Calu3 (cell line): ENCODE measurements at regions not wholly inside any gene's neighbourhood (a gene's known extent, or its start where the extent isn't known, plus 50 kb on each side); places are given as distances from the start of the nearest gene placed in this dataset.

Experiments
- BruUV-seq: library from RNA; stranded (reverse); fragments of 400-500 nt; replicated peaks from 2 replicates; lab custom pipeline; 2021; lab: Mats Ljungman, UMichigan
- CTCF ChIA-PET: fragments of 300-600 bp; sonication (Branson Sonifier 250); formaldehyde crosslinking; loops from one replicate; lab custom pipeline; 2022; ENCODE audit warnings: antibody characterized with exemption; lab: Charles Lee
- DNase-seq: peaks from one replicate; pipeline ENCODE4 v3.0.0; 2022
- H3K27ac Mint-ChIP-seq: one replicate; pipeline ENCODE4 v1.8.0; 2022; ENCODE audit warnings: mixed read lengths; ENCODE audit not compliant: unreplicated experiment
- H3K27me3 Mint-ChIP-seq: one replicate; pipeline ENCODE4 v1.8.0; 2022; ENCODE audit warnings: mixed read lengths; ENCODE audit not compliant: unreplicated experiment
- H3K36me3 Mint-ChIP-seq: one replicate; pipeline ENCODE4 v1.8.0; 2022; ENCODE audit warnings: mild to moderate bottlenecking, moderate library complexity, mixed read lengths; ENCODE audit not compliant: insufficient read depth, unreplicated experiment
- H3K4me1 Mint-ChIP-seq: one replicate; pipeline ENCODE4 v1.8.0; 2022; ENCODE audit warnings: mild to moderate bottlenecking, low read depth, mixed read lengths; ENCODE audit not compliant: unreplicated experiment
- H3K4me3 Mint-ChIP-seq: one replicate; pipeline ENCODE4 v1.8.0; 2022; ENCODE audit warnings: mild to moderate bottlenecking, low read depth, moderate library complexity, mixed read lengths; ENCODE audit not compliant: unreplicated experiment
- H3K9me3 Mint-ChIP-seq: one replicate; pipeline ENCODE4 v1.8.0; 2022; ENCODE audit warnings: low read depth, mixed read lengths; ENCODE audit not compliant: unreplicated experiment
- intact Hi-C: fragments of 100-400 bp; cut with micrococcal nuclease; formaldehyde crosslinking; loops from one replicate; pipeline ENCODE4 v1.10.0; 2022; ENCODE audit not compliant: unreplicated experiment
- TF ChIP-seq, protein P1 (sequence below): fragments of 200-600 bp; IDR thresholded peaks from one replicate; pipeline ENCODE4 v1.8.0; 2022; ENCODE audit warnings: antibody characterized with exemption; ENCODE audit not compliant: unreplicated experiment

DNA sequence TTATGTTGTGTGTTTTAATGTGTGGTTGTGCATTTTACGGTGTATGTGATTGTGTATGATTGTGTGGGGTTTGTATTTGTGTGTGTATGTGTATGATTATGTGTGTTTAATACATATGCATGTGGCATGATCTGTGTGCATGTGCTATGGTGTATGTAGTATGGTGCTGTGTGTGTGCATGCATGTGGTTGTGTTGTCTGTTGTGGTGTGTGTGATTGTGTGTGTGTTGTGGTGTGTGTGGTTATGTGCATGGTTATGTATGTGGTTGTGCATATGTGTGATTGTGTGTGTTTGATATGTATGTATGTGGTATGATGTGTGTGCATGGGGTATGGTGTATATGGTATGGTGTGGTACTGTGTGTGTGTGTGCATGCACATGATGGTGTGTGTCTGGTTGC, 148.1 kb upstream of the AGAP1 start:
- CTCF ChIA-PET: no interaction called here
- Mint-ChIP-seq H3K27ac (no peak overlapping the region), H3K9me3 (peaks cover 4% of the 10 kb centered on the region), H3K4me3 (no peak overlapping the region), H3K36me3 (no peaks in the 10 kb centered on the region), H3K27me3 (peaks cover 36% of the 10 kb centered on the region), H3K4me1 (peaks cover 7% of the 10 kb centered on the region)
- BruUV-seq: no TSS peak
- no peak for DNase-seq
- intact Hi-C loops: no loop called here
- TF ChIP-seq, protein P1, sequence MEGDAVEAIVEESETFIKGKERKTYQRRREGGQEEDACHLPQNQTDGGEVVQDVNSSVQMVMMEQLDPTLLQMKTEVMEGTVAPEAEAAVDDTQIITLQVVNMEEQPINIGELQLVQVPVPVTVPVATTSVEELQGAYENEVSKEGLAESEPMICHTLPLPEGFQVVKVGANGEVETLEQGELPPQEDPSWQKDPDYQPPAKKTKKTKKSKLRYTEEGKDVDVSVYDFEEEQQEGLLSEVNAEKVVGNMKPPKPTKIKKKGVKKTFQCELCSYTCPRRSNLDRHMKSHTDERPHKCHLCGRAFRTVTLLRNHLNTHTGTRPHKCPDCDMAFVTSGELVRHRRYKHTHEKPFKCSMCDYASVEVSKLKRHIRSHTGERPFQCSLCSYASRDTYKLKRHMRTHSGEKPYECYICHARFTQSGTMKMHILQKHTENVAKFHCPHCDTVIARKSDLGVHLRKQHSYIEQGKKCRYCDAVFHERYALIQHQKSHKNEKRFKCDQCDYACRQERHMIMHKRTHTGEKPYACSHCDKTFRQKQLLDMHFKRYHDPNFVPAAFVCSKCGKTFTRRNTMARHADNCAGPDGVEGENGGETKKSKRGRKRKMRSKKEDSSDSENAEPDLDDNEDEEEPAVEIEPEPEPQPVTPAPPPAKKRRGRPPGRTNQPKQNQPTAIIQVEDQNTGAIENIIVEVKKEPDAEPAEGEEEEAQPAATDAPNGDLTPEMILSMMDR: no peak

DNA sequence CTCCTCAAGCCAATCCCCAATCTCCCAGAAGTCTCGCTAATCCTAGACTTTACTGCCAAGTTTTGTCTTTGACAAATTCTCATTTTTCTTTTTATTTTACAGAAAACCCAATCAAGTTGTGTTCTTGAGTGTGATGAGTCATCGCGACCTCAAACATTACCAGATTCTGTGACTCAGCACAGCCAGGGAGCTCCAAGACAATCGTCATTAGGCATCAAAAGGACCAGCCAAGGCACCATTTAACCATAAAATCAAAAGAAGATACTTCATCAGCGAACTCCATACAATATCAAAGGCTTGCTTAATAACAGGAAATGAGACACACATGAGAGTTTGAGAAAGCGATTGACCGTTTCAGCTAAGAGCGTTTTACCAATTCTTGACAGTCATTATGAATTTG, 146.2 kb upstream of the AGAP1 start:
- H3K4me3 Mint-ChIP-seq: no peak overlapping the region
- BruUV-seq: no TSS peak

DNA sequence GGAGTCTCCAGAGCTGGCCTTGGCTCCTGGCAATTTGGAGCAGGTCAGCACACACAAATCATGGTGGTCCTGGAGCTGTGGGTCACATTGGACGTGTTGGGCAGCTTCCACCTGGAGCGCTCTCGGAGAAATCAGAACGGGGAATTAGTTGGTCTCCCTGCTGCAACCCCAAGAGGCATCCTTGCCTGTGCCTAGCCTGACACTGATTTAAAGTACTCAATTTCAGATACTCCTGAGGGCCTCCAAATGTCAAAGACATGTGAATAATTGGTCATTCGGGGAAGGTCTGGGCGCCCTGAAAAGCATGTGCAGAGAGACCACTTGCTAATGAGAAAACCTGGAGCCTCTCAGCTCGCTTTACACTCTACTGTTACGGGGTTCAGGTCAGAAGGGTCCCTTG, 145.5 kb upstream of the AGAP1 start:
- Mint-ChIP-seq H3K9me3 (peaks cover 4% of the 10 kb centered on the region), H3K27me3 (peaks cover 62% of the 10 kb centered on the region), H3K4me3 (no peak overlapping the region), H3K36me3 (no peaks in the 10 kb centered on the region), H3K27ac (no peak overlapping the region), H3K4me1 (peaks cover 7% of the 10 kb centered on the region)
- TF ChIP-seq, protein P1: no peak
- intact Hi-C loops: no loop called here
- no peak for DNase-seq
- no TSS peak for BruUV-seq
- CTCF ChIA-PET: interaction anchor here (0.6 kb wide), 1 partner anchor 90 kb away, joined by 3 read pairs; no protein-coding TSS in a partner anchor

More for the DNA sequence above, 146.2 kb upstream of the AGAP1 start:
- CTCF ChIA-PET: interaction anchor here (0.6 kb wide), 1 partner anchor 90 kb away, joined by 3 read pairs; no protein-coding TSS in a partner anchor
- peaks cover 7% of the 10 kb centered on the region for H3K4me1 Mint-ChIP-seq
- H3K9me3 Mint-ChIP-seq: peaks cover 4% of the 10 kb centered on the region
- intact Hi-C loops: no loop called here
- H3K27ac Mint-ChIP-seq: no peak overlapping the region
- H3K36me3 Mint-ChIP-seq: no peaks in the 10 kb centered on the region
- H3K27me3 Mint-ChIP-seq: peaks cover 55% of the 10 kb centered on the region
- no peak for DNase-seq
- TF ChIP-seq, protein P1: no peak

DNA sequence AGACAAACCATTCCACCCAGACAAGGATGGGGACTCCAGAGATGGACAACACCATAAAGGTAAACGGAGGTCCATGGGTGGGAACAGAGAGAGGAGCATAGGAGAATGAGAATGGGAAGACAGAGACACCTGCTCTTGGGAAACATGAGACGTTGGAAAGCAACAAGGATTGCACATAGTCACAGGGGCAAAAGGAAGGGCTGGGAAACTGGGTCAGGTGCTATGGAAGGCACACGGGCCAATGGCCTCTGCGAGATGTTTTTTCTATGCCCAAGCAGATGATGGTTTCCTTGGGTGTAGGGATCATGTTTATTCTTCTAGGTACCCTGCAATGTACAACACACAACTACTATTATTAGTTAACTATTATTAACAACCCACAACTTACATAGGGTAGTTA, 143.6 kb upstream of the AGAP1 start:
- Mint-ChIP-seq H3K4me3 (no peak overlapping the region), H3K36me3 (no peaks in the 10 kb centered on the region), H3K9me3 (peaks cover 4% of the 10 kb centered on the region), H3K27ac (no peak overlapping the region), H3K4me1 (peaks cover 7% of the 10 kb centered on the region), H3K27me3 (peaks cover 65% of the 10 kb centered on the region)
- TF ChIP-seq, protein P1: no peak
- BruUV-seq: no TSS peak
- CTCF ChIA-PET: no interaction called here
- intact Hi-C loops: no loop called here
- no peak for DNase-seq
